GM19193 (cell line): ENCODE measurements at regions not wholly inside any gene's neighbourhood (a gene's known extent, or its start where the extent isn't known, plus 50 kb on each side); places are given as distances from the start of the nearest gene placed in this dataset.

Source experiments
- POLR2A ChIP-seq: IDR thresholded peaks from 4 replicates; pipeline ENCODE4 v1.6.1; 2011; ENCODE audit not compliant: insufficient read depth, insufficient read length; ENCODE audit errors: extremely low read depth

- no peak for TF ChIP-seq POLR2A
These were observed 153.7 kb upstream of the OLIG3 start for GRCh38 chr6:137647762-137648447.

GRCh38 chr6:137650720-137651119 lies 156.5 kb upstream of the OLIG3 start:
- TF ChIP-seq POLR2A, result no peak

GRCh38 chr6:137651178-137651577 lies 157.0 kb upstream of the OLIG3 start:
- TF ChIP-seq POLR2A, result no peak

GRCh38 chr6:137651591-137652335 lies 157.6 kb upstream of the OLIG3 start:
- no peak for TF ChIP-seq POLR2A

GRCh38 chr6:137652961-137653705 lies 158.9 kb upstream of the OLIG3 start:
- no peak for TF ChIP-seq POLR2A

- no peak for TF ChIP-seq POLR2A
These were observed 159.5 kb upstream of the OLIG3 start for GRCh38 chr6:137653706-137654059.

- TF ChIP-seq POLR2A, result no peak
These were observed 160.3 kb upstream of the OLIG3 start for GRCh38 chr6:137654365-137654981.

- no peak for TF ChIP-seq POLR2A
These were observed 161.1 kb upstream of the OLIG3 start for GRCh38 chr6:137655291-137655690.

- TF ChIP-seq POLR2A, result no peak
These were observed 162.5 kb upstream of the OLIG3 start for GRCh38 chr6:137656735-137657134.

GRCh38 chr6:137657351-137657911 lies 163.2 kb upstream of the OLIG3 start:
- no peak for TF ChIP-seq POLR2A

- TF ChIP-seq POLR2A, result no peak
These were observed 164.1 kb upstream of the OLIG3 start for GRCh38 chr6:137658287-137658686.

GRCh38 chr6:137659871-137660270 lies 165.7 kb upstream of the OLIG3 start:
- no peak for TF ChIP-seq POLR2A

- no peak for TF ChIP-seq POLR2A
These were observed 166.1 kb upstream of the OLIG3 start for GRCh38 chr6:137660296-137660731.

- TF ChIP-seq POLR2A, result no peak
These were observed 167.4 kb upstream of the OLIG3 start for GRCh38 chr6:137661601-137662000.

GRCh38 chr6:137664183-137664582 lies 170.0 kb upstream of the OLIG3 start:
- TF ChIP-seq POLR2A, result no peak
